OCI-LY1 (cell line): ENCODE measurements at regions not wholly inside any gene's neighbourhood (a gene's known extent, or its start where the extent isn't known, plus 50 kb on each side); places are given as distances from the start of the nearest gene placed in this dataset.

Experiments used
- EZH2 ChIP-seq: fragments of 200-600 bp; sonication (generic), shearing (Covaris generic); IDR thresholded peaks from 2 replicates; pipeline ENCODE4 v1.8.0; 2017; ENCODE audit warnings: borderline replicate concordance, mixed run types, mild to moderate bottlenecking, antibody characterized with exemption, low read length, moderate library complexity, mixed read lengths
- TF ChIP-seq, protein P1 (sequence below): fragments of 200-600 bp; sonication (generic), shearing (Covaris generic); IDR thresholded peaks from 2 replicates; pipeline ENCODE4 v1.5.1; 2017; ENCODE audit warnings: mild to moderate bottlenecking, antibody characterized with exemption, low read length, moderate library complexity, mixed read lengths

DNA sequence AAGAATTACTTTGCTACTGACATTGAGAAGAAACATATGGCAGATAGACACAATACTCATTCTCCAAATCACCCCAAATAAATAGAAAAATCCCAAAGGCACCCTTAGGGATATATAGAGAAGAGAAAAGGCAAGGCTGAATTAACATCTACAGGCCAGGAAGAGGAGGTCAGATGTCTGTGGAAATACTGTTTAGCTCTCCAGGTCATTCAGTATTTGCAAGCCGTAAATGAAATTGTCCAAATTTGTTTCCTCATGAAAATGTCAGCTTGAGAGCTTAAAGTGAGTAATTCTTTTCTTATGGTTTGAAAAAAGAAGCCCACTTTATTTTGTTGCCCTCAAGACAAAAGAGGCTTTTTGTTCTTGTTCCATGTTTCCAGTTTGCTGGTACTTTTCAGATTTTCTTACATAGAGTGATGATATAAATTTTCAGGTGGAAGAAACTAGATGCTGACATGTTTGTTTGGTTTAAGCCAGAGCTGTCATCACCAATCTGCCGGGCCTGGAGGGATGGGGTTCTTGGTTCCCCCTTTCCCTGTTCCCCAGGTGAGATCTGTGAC lies 189.0 kb downstream of the MAP2K4 start:
- TF ChIP-seq, protein P1, sequence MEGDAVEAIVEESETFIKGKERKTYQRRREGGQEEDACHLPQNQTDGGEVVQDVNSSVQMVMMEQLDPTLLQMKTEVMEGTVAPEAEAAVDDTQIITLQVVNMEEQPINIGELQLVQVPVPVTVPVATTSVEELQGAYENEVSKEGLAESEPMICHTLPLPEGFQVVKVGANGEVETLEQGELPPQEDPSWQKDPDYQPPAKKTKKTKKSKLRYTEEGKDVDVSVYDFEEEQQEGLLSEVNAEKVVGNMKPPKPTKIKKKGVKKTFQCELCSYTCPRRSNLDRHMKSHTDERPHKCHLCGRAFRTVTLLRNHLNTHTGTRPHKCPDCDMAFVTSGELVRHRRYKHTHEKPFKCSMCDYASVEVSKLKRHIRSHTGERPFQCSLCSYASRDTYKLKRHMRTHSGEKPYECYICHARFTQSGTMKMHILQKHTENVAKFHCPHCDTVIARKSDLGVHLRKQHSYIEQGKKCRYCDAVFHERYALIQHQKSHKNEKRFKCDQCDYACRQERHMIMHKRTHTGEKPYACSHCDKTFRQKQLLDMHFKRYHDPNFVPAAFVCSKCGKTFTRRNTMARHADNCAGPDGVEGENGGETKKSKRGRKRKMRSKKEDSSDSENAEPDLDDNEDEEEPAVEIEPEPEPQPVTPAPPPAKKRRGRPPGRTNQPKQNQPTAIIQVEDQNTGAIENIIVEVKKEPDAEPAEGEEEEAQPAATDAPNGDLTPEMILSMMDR: no peak
- no peak for TF ChIP-seq EZH2
